GM23338 (cell line): ENCODE measurements at regions not wholly inside any gene's neighbourhood (a gene's known extent, or its start where the extent isn't known, plus 50 kb on each side); places are given as distances from the start of the nearest gene placed in this dataset.

Experiments used
- ATAC-seq: fragments of 200-7000 bp; cut with Tn5 transposase; 3 replicates; pipeline ENCODE4 v1.9.1; 2020
- DNase-seq: peaks from one replicate; pipeline ENCODE4 v3.0.0-alpha.2; 2015; ENCODE audit warnings: low spot score
- H2AFZ ChIP-seq: fragments of 200-600 bp; sonication (generic); 2 replicates; pipeline ENCODE4 v1.8.0; 2016; ENCODE audit warnings: antibody characterized with exemption, mild to moderate bottlenecking, moderate library complexity
- H3F3A ChIP-seq: fragments of 200-600 bp; sonication (generic); replicated peaks from 2 replicates; pipeline ENCODE4 v1.8.0; 2017; ENCODE audit warnings: antibody characterized with exemption, mixed run types, low read depth
- H3K27ac ChIP-seq: fragments of 200-600 bp; sonication (generic); 2 replicates; pipeline ENCODE4 v1.6.1; 2016; ENCODE audit warnings: low read depth
- H3K27me3 ChIP-seq: fragments of 200-600 bp; sonication (generic); 2 replicates; pipeline ENCODE4 v1.8.0; 2016; ENCODE audit warnings: mild to moderate bottlenecking, mixed run types, moderate library complexity; ENCODE audit not compliant: insufficient read depth
- H3K36me3 ChIP-seq: fragments of 200-600 bp; sonication (generic); 2 replicates; pipeline ENCODE4 v1.8.0; 2016; ENCODE audit warnings: mild to moderate bottlenecking; ENCODE audit not compliant: insufficient read depth
- H3K4me1 ChIP-seq: fragments of 200-600 bp; sonication (generic); 2 replicates; pipeline ENCODE4 v1.8.0; 2016; ENCODE audit warnings: mild to moderate bottlenecking, moderate library complexity; ENCODE audit not compliant: insufficient read depth
- H3K4me2 ChIP-seq: fragments of 200-600 bp; sonication (generic); 2 replicates; pipeline ENCODE4 v1.7.1; 2017; ENCODE audit warnings: mixed run types
- H3K4me3 ChIP-seq: fragments of 200-600 bp; sonication (generic); 2 replicates; pipeline ENCODE4 v1.6.1; 2016; ENCODE audit warnings: mixed run types
- H3K79me2 ChIP-seq: fragments of 200-600 bp; sonication (generic); replicated peaks from 2 replicates; pipeline ENCODE4 v1.8.0; 2017; ENCODE audit warnings: mild to moderate bottlenecking; ENCODE audit not compliant: insufficient read depth
- H3K9me2 ChIP-seq: fragments of 200-600 bp; sonication (generic); 2 replicates; pipeline ENCODE4 v1.8.0; 2017; ENCODE audit not compliant: insufficient read depth
- H4K20me1 ChIP-seq: fragments of 200-600 bp; sonication (generic); replicated peaks from 2 replicates; pipeline ENCODE4 v1.8.0; 2017; ENCODE audit warnings: mild to moderate bottlenecking; ENCODE audit not compliant: insufficient read depth
- H3K27ac Mint-ChIP-seq: 2 replicates; pipeline ENCODE4 v1.8.0; 2020; ENCODE audit warnings: inconsistent platforms, mild to moderate bottlenecking, moderate library complexity, mixed read lengths
- H3K27me3 Mint-ChIP-seq: 3 replicates; pipeline ENCODE4 v1.8.0; 2022; ENCODE audit warnings: low read depth, mild to moderate bottlenecking, moderate library complexity, mixed read lengths, inconsistent platforms; ENCODE audit not compliant: insufficient read depth, poor library complexity
- H3K36me3 Mint-ChIP-seq: 3 replicates; pipeline ENCODE4 v1.8.0; 2021; ENCODE audit warnings: low read depth, mild to moderate bottlenecking, inconsistent platforms, moderate library complexity, mixed read lengths
- H3K4me1 Mint-ChIP-seq: 3 replicates; pipeline ENCODE4 v1.8.0; 2020; ENCODE audit warnings: mild to moderate bottlenecking, inconsistent platforms, mixed read lengths
- H3K4me3 Mint-ChIP-seq: 3 replicates; pipeline ENCODE4 v1.8.0; 2021; ENCODE audit warnings: moderate library complexity, mild to moderate bottlenecking, inconsistent platforms, mixed read lengths
- H3K9me3 Mint-ChIP-seq: 3 replicates; pipeline ENCODE4 v1.8.0; 2020; ENCODE audit warnings: moderate library complexity, mild to moderate bottlenecking, inconsistent platforms, mixed read lengths
- CREB1 ChIP-seq: fragments of 250-450 bp; sonication (Bioruptor Pico); IDR thresholded peaks from 2 replicates; pipeline ENCODE4 v1.5.0; 2020; ENCODE audit warnings: low read depth, mild to moderate bottlenecking, moderate library complexity
- EZH2 ChIP-seq: fragments of 200-600 bp; sonication (generic); IDR thresholded peaks from one replicate; pipeline ENCODE4 v1.8.0; 2017; ENCODE audit warnings: antibody characterized with exemption, mild to moderate bottlenecking, low read depth; ENCODE audit not compliant: unreplicated experiment
- EZH2phosphoT487 ChIP-seq: fragments of 200-600 bp; sonication (generic); IDR thresholded peaks from one replicate; pipeline ENCODE4 v1.8.1; 2018; ENCODE audit warnings: antibody characterized with exemption; ENCODE audit not compliant: unreplicated experiment
- JUNB ChIP-seq: IDR thresholded peaks from one replicate; pipeline ENCODE4 v1.6.1; 2016; ENCODE audit warnings: antibody characterized with exemption; ENCODE audit not compliant: unreplicated experiment
- NANOG ChIP-seq: IDR thresholded peaks from 2 replicates; pipeline ENCODE4 v1.6.1; 2016; ENCODE audit warnings: antibody characterized with exemption, borderline replicate concordance
- POLR2AphosphoS5 ChIP-seq: IDR thresholded peaks from 2 replicates; pipeline ENCODE4 v1.6.1; 2016; ENCODE audit warnings: antibody characterized with exemption, low read depth
- REST ChIP-seq: IDR thresholded peaks from one replicate; pipeline ENCODE4 v1.6.1; 2018; ENCODE audit warnings: antibody characterized with exemption; ENCODE audit not compliant: unreplicated experiment
- STAT1 ChIP-seq: IDR thresholded peaks from one replicate; pipeline ENCODE4 v1.6.1; 2016; ENCODE audit warnings: antibody characterized with exemption; ENCODE audit not compliant: unreplicated experiment
- ZNF114 ChIP-seq: fragments of 250-450 bp; sonication (Bioruptor Pico); IDR thresholded peaks from 2 replicates; pipeline ENCODE4 v1.5.0; 2020; ENCODE audit warnings: mild to moderate bottlenecking, moderate library complexity
- ZNF331 ChIP-seq: fragments of 250-450 bp; sonication (Bioruptor Pico); IDR thresholded peaks from 2 replicates; pipeline ENCODE4 v1.5.0; 2020; ENCODE audit warnings: low read depth, mild to moderate bottlenecking, moderate library complexity
- TF ChIP-seq, protein P1 (sequence below), 2 experiments: fragments of 200-600 bp in 1 of 2; sonication (generic) in 1 of 2; conservative IDR thresholded peaks; 2 replicates each; pipeline versions ENCODE4 v1.5.1 to v1.6.1; 2016 to 2017; ENCODE audit warnings: antibody characterized with exemption in 2 of 2, low read depth in 2 of 2, mild to moderate bottlenecking in 2 of 2, moderate library complexity in 1 of 2
- TF ChIP-seq, protein P2 (sequence below): IDR thresholded peaks from 2 replicates; pipeline ENCODE4 v1.6.1; 2016; ENCODE audit warnings: antibody characterized with exemption

DNA sequence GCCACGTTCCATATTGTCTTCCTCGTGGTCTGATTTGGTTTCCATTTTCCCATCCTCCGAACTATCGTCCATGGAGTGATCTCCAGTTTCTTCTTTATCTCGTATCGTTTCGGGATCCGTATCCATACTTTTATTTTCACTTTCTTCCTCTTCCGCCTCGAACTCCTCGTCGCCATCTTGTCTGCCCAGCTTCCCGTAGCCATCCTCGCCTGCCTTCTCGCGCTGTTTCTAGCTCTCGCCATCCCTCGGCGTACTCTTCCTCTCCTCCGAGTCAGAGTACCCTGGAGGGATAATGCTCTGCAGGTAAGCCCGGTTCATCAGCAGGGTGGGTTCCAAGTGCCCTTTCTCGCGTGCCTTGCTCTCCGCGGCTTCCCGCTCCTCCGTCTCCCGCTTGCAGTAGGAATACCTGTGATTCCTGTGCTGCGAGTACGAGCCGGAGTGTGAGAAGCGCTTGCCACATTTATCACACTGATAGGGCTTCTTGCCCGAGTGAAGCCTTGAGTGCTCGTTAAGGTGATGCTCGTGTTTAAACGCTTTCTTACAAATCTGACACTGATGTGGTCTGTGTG is 134.5 kb upstream of the TAPT1 start:
- no peaks in the 10 kb centered on the region for H3K27me3 ChIP-seq
- H4K20me1 ChIP-seq = no peaks in the 10 kb centered on the region
- H3K36me3 ChIP-seq = no peaks in the 10 kb centered on the region
- H3K4me2 ChIP-seq = no peak overlapping the region
- peak overlapping the region; percentile 74; the same call in 1 of the 2 replicates for H2AFZ ChIP-seq
- no peak overlapping the region for H3K4me3 ChIP-seq
- no peaks in the 10 kb centered on the region for H3K9me2 ChIP-seq
- peak; percentile 11 for DNase-seq
- no peaks in the 10 kb centered on the region for H3K4me1 ChIP-seq
- Mint-ChIP-seq H3K9me3 (no peaks in the 10 kb centered on the region), H3K27me3 (peaks cover 2% of the 10 kb centered on the region), H3K36me3 (no peaks in the 10 kb centered on the region), H3K4me3 (no peak overlapping the region), H3K4me1 (peaks cover 3% of the 10 kb centered on the region; the same call in 1 of the 3 replicates), H3K27ac (no peak overlapping the region)
- ATAC-seq = no peak
- H3K27ac ChIP-seq = no peak overlapping the region
- no peaks in the 10 kb centered on the region for H3K79me2 ChIP-seq
- H3F3A ChIP-seq = no peaks in the 10 kb centered on the region
- TF ChIP-seq ZNF114 (CRISPR knock-in tag) (no peak), ZNF331 (CRISPR knock-in tag) (peak; percentile 53), NANOG (no peak)

GRCh38 chr4:16353165-16353564 is 126.9 kb upstream of the TAPT1 start:
- H3K27ac ChIP-seq = no peak overlapping the region
- H3K27me3 ChIP-seq = no peaks in the 10 kb centered on the region
- no peak overlapping the region for H3K4me3 ChIP-seq
- no peak overlapping the region for H3K4me2 ChIP-seq
- peaks cover 3% of the 10 kb centered on the region; the same call in 1 of the 2 replicates for H3K9me2 ChIP-seq
- Mint-ChIP-seq H3K9me3 (no peaks in the 10 kb centered on the region), H3K27me3 (no peaks in the 10 kb centered on the region), H3K36me3 (no peaks in the 10 kb centered on the region), H3K4me3 (no peak overlapping the region), H3K4me1 (peaks cover 26% of the 10 kb centered on the region), H3K27ac (no peak overlapping the region)
- no peak overlapping the region for H2AFZ ChIP-seq
- H3F3A ChIP-seq = no peaks in the 10 kb centered on the region
- DNase-seq (no peak), ATAC-seq (no peak)
- no peaks in the 10 kb centered on the region for H3K79me2 ChIP-seq
- no peaks in the 10 kb centered on the region for H4K20me1 ChIP-seq
- no peaks in the 10 kb centered on the region for H3K36me3 ChIP-seq
- peaks cover 13% of the 10 kb centered on the region; the same call in 1 of the 2 replicates for H3K4me1 ChIP-seq
- TF ChIP-seq POLR2AphosphoS5 (no peak), EZH2phosphoT487 (no peak), NANOG (no peak), JUNB (no peak), STAT1 (no peak), ZNF114 (CRISPR knock-in tag) (no peak), REST (no peak), CREB1 (CRISPR knock-in tag) (no peak), ZNF331 (CRISPR knock-in tag) (no peak), EZH2 (no peak)
- TF ChIP-seq, protein P1, sequence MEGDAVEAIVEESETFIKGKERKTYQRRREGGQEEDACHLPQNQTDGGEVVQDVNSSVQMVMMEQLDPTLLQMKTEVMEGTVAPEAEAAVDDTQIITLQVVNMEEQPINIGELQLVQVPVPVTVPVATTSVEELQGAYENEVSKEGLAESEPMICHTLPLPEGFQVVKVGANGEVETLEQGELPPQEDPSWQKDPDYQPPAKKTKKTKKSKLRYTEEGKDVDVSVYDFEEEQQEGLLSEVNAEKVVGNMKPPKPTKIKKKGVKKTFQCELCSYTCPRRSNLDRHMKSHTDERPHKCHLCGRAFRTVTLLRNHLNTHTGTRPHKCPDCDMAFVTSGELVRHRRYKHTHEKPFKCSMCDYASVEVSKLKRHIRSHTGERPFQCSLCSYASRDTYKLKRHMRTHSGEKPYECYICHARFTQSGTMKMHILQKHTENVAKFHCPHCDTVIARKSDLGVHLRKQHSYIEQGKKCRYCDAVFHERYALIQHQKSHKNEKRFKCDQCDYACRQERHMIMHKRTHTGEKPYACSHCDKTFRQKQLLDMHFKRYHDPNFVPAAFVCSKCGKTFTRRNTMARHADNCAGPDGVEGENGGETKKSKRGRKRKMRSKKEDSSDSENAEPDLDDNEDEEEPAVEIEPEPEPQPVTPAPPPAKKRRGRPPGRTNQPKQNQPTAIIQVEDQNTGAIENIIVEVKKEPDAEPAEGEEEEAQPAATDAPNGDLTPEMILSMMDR (conservative IDR thresholded peaks at IDR 0.05; ENCODE audit: low read depth in 2 of 2) = no peak
- TF ChIP-seq, protein P2, sequence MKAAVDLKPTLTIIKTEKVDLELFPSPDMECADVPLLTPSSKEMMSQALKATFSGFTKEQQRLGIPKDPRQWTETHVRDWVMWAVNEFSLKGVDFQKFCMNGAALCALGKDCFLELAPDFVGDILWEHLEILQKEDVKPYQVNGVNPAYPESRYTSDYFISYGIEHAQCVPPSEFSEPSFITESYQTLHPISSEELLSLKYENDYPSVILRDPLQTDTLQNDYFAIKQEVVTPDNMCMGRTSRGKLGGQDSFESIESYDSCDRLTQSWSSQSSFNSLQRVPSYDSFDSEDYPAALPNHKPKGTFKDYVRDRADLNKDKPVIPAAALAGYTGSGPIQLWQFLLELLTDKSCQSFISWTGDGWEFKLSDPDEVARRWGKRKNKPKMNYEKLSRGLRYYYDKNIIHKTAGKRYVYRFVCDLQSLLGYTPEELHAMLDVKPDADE = no peak
